A549 (cell line): ENCODE measurements at regions not wholly inside any gene's neighbourhood (a gene's known extent, or its start where the extent isn't known, plus 50 kb on each side); places are given as distances from the start of the nearest gene placed in this dataset.

Experiments used
- BHLHE40 ChIP-seq: IDR thresholded peaks from 2 replicates; pipeline ENCODE4 v1.6.1; 2012; ENCODE audit warnings: low read depth, low read length, inconsistent platforms
- CHD2 ChIP-seq: fragments of 150-350 bp; IDR thresholded peaks from 2 replicates; pipeline ENCODE4 v1.6.1; 2014; ENCODE audit warnings: low read length; ENCODE audit not compliant: partially characterized antibody
- EP300 ChIP-seq, 2 experiments: fragments of >200 bp; sonication (Bioruptor Twin); formaldehyde crosslinking; IDR thresholded peaks; 2 replicates in 1 of 2; 3 replicates in 1 of 2; pipeline ENCODE4 v1.6.1; 2016 to 2017
- FOSL2 ChIP-seq, 2 experiments: fragments of 450-650 bp in 1 of 2; fragments of >200 bp in 1 of 2; sonication (Bioruptor Twin) in 1 of 2; formaldehyde crosslinking; IDR thresholded peaks; 2 replicates each; pipeline versions ENCODE4 v1.5.0 to v1.6.1; 2016 to 2020; ENCODE audit warnings: mild to moderate bottlenecking in 1 of 2, moderate library complexity in 1 of 2
- HOXA7 ChIP-seq: fragments of 250-450 bp; sonication (Bioruptor Pico); IDR thresholded peaks from 2 replicates; pipeline ENCODE4 v1.5.0; 2020; ENCODE audit warnings: mild to moderate bottlenecking, moderate library complexity
- MAZ ChIP-seq: fragments of 150-350 bp; IDR thresholded peaks from 2 replicates; pipeline ENCODE4 v1.6.1; 2014; ENCODE audit warnings: antibody characterized with exemption, low read depth, low read length, borderline replicate concordance
- POLR2A ChIP-seq: IDR thresholded peaks from 2 replicates; pipeline ENCODE4 v1.6.1; 2012; ENCODE audit warnings: mild to moderate bottlenecking, low read length
- POLR2AphosphoS2 ChIP-seq: conservative IDR thresholded peaks from 2 replicates; pipeline ENCODE4 v1.6.1; 2012; ENCODE audit warnings: low read length, improper control_type of control experiment, inconsistent platforms
- RAD21 ChIP-seq, 2 experiments: fragments of >200 bp in 1 of 2; sonication (Bioruptor Twin) in 1 of 2; formaldehyde crosslinking in 1 of 2; IDR thresholded peaks in 1 of 2; conservative IDR thresholded peaks in 1 of 2; 2 replicates in 1 of 2; 3 replicates in 1 of 2; pipeline ENCODE4 v1.6.1; 2012 to 2018; ENCODE audit warnings: inconsistent platforms in 1 of 2
- SMC3 ChIP-seq: fragments of >200 bp; sonication (Bioruptor Twin); formaldehyde crosslinking; IDR thresholded peaks from 3 replicates; pipeline ENCODE4 v1.6.1; 2018; ENCODE audit warnings: inconsistent platforms
- TFCP2L1 ChIP-seq: fragments of 250-450 bp; sonication (Bioruptor Pico); IDR thresholded peaks from 2 replicates; pipeline ENCODE4 v1.5.0; 2021; ENCODE audit warnings: mild to moderate bottlenecking
- TF ChIP-seq, protein P1 (sequence below): fragments of >200 bp; sonication (Bioruptor Twin); formaldehyde crosslinking; IDR thresholded peaks from 3 replicates; pipeline ENCODE4 v1.5.1; 2016

DNA sequence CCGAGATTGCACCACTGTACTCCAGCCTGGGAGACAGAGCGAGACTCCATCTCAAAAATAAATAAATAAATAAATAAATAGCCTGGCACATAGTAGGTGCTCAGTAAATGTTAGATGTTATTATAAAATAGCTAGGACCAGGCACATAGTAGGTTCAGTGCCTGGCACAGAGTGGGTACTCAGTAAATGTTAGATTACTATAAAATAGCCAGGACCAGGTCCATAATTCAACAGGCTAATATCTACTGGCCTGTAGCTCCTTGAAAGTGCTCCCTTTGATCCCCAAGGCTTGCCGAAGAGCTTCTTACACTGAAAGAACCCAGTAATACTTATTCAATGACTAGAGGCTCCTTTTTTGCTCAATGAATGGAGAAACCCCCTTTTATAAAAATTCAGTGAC, 215.1 kb upstream of the ZNF217 start:
- TF ChIP-seq FOSL2 (IDR thresholded peaks at IDR 0.05) (no peak), FOSL2 (CRISPR knock-in tag; IDR thresholded peaks at IDR 0.05) (no peak), MAZ (no peak), POLR2A (no peak), CHD2 (no peak), EP300 (IDR thresholded peaks at IDR 0.05) (no peak), RAD21 (conservative IDR thresholded peaks at IDR 0.05 in 1 of 2, IDR thresholded peaks at IDR 0.05 in 1 of 2) (no peak), POLR2AphosphoS2 (no peak), HOXA7 (CRISPR knock-in tag) (no peak), TFCP2L1 (CRISPR knock-in tag) (no peak), BHLHE40 (no peak), SMC3 (no peak)
- TF ChIP-seq, protein P1, sequence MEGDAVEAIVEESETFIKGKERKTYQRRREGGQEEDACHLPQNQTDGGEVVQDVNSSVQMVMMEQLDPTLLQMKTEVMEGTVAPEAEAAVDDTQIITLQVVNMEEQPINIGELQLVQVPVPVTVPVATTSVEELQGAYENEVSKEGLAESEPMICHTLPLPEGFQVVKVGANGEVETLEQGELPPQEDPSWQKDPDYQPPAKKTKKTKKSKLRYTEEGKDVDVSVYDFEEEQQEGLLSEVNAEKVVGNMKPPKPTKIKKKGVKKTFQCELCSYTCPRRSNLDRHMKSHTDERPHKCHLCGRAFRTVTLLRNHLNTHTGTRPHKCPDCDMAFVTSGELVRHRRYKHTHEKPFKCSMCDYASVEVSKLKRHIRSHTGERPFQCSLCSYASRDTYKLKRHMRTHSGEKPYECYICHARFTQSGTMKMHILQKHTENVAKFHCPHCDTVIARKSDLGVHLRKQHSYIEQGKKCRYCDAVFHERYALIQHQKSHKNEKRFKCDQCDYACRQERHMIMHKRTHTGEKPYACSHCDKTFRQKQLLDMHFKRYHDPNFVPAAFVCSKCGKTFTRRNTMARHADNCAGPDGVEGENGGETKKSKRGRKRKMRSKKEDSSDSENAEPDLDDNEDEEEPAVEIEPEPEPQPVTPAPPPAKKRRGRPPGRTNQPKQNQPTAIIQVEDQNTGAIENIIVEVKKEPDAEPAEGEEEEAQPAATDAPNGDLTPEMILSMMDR, result no peak
